ENCODE measurements at regions not wholly inside any gene's neighbourhood (a gene's known extent, or its start where the extent isn't known, plus 50 kb on each side); places are given as distances from the start of the nearest gene placed in this dataset.

DNA sequence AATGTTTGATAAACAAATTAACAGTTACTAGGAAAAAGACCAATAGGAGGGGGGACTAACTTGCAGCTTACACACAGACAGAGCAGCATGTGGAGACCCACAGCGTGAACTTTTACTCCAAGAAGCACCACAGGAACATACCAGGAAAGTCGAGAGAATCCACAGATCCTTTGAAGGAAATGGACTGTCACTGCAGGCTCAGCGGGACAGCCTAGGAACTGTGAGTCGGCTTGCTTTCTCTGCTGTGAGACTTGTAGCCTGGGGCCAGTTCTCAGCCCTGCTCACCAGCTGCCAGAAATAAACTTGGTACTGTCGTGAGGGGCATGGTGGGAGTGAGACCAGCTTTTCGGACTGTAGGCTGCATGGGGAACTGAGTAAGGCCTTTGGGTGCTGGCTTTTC, 1211.5 kb downstream of the PCDH17 start:
- TF ChIP-seq, protein P1, sequence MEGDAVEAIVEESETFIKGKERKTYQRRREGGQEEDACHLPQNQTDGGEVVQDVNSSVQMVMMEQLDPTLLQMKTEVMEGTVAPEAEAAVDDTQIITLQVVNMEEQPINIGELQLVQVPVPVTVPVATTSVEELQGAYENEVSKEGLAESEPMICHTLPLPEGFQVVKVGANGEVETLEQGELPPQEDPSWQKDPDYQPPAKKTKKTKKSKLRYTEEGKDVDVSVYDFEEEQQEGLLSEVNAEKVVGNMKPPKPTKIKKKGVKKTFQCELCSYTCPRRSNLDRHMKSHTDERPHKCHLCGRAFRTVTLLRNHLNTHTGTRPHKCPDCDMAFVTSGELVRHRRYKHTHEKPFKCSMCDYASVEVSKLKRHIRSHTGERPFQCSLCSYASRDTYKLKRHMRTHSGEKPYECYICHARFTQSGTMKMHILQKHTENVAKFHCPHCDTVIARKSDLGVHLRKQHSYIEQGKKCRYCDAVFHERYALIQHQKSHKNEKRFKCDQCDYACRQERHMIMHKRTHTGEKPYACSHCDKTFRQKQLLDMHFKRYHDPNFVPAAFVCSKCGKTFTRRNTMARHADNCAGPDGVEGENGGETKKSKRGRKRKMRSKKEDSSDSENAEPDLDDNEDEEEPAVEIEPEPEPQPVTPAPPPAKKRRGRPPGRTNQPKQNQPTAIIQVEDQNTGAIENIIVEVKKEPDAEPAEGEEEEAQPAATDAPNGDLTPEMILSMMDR (IDR thresholded peaks at IDR 0.05), result no peak
- no peak for TF ChIP-seq POLR2A (IDR thresholded peaks at IDR 0.05)
